GM18511 (cell line): ENCODE measurements at regions not wholly inside any gene's neighbourhood (a gene's known extent, or its start where the extent isn't known, plus 50 kb on each side); places are given as distances from the start of the nearest gene placed in this dataset.

Source experiments
- ATAC-seq: cut with Tn5 transposase; IDR thresholded peaks from one replicate; pipeline ENCODE4 v1.9.1; 2021; ENCODE audit warnings: mild to moderate bottlenecking, moderate library complexity; ENCODE audit not compliant: unreplicated experiment

DNA sequence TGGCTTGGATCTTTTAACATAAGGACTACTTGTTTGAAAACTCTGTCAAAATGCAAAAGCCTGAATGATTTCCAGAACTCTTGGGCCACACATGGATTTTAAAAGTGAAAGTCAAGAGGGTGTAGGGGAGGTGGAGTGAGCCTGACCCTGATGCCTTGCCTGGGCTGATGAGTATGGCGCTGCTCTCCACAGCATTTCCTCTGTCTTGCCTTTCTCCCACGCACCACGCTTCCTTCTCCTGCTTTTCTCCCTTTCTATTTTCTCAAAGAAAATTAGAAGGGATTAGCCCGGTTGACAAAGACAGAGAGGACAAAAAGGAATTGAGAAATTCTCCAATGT lies 207.0 kb upstream of the CCDC68 start:
- ATAC-seq: no peak

GRCh38 chr18:55163550-55163949 lies 204.3 kb upstream of the CCDC68 start:
- no peak for ATAC-seq

GRCh38 chr18:55161916-55162315 lies 202.7 kb upstream of the CCDC68 start:
- no peak for ATAC-seq

DNA sequence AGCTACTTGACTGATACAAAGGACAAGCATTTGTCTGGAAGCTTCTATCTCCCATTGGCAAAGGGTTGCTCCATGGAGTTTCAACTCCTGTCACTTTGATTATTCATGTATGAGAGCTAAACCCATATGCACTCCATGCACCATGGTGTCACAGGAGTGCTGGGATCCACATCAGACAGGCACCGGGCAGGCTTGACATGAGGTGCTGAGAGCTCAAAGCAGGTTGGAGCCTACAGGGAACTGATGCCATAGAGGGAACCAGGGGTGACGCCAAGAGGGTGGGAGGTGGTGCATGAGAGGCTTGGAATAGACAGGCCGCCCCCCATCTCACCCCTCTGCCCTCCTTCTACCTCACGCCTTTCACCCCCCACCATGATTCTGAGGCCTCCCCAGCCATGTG lies 199.8 kb upstream of the CCDC68 start:
- ATAC-seq: no peak

- no peak for ATAC-seq
Measured at GRCh38 chr18:55158570-55158969, 199.3 kb upstream of the CCDC68 start.

DNA sequence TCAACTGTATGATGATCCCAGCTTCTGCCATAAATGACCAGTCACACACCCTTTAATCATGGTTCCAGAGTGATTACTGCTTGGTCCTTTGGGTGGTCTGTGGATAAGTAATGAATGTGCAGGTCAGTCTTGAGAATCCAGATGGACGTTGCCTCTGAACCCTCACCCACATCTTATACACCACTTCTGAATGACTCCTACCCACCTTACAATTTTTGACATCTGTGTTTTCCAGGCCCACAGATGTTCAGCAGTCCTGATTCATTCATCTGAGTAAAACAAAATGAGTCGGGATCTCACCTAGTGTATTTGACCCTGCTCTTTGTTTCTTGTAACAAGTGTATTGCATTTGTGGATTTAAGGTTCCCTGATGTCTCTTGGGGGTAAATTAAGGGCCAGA lies 194.1 kb upstream of the CCDC68 start:
- ATAC-seq: no peak

DNA sequence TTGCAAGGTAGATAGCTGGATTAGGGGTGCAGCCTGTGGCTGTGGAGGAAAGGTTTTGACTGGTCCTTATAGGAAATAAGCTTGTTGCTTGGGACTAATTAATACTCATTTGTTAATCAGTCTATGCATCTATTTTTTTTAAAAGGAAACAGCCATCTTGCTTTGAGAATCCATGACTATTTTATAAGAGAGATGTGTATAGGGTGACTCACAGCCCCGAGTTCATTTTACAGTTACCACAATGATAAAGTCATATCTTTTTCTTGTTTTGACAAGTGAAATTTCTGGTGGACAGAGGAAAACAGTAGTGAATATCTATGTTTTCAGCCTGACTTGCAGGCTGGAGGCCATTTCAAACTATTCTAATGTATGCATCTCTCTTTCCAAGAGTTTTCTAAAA lies 193.5 kb upstream of the CCDC68 start:
- ATAC-seq: no peak

- ATAC-seq: no peak
Measured at GRCh38 chr18:55149994-55150393, 190.7 kb upstream of the CCDC68 start.

DNA sequence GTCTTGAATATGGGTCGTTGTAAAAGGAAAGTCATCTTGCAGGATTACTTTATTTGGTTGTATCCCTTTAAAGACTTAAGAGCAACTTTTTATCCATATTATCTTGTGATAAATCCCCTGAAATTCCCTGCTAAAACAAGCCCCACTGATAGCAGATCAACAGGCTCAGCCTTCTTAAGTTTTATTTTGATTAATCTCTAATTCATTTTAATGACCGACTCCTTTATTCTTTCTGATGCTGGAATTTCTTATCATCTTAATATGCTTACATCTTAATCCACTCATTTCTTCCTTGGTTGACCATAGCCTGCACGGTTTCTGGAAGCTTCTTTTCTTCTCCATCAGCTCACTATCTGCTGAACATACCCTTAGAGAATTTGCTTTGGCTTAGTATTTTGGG lies 188.5 kb upstream of the CCDC68 start:
- no peak for ATAC-seq

DNA sequence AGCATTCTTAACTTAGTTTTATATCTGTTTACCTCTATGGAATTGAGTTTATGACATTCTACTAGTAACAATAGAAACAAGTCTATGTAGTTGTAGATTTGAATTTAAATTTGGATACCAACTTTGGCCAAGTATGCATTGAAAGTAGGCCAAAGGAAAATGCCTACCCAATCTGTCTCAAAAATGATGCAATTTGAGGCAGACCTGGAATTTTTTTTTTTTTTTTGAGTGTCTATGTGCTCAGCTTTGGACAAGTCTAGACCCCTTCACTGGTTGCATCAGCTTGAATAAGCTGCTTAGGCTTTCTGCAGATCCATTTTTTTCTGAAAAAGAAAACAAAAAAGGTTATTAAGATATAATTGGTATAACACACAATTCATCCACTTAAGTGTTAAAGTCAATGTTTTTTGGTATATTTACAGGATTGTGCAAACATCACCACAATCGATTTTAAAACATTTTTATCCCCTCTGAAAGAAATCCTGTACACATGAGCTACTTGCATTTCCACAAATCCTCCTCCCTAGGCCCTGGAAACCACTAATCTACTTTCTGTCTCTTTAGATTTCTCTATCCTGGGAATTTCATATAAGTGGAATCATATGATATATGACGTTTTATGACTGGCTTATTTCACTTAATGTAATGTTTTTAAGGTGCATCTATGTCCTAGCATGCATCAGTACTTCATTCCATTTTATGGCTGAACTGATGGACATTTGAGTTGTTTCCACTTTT lies 185.1 kb upstream of the CCDC68 start:
- no peak for ATAC-seq

DNA sequence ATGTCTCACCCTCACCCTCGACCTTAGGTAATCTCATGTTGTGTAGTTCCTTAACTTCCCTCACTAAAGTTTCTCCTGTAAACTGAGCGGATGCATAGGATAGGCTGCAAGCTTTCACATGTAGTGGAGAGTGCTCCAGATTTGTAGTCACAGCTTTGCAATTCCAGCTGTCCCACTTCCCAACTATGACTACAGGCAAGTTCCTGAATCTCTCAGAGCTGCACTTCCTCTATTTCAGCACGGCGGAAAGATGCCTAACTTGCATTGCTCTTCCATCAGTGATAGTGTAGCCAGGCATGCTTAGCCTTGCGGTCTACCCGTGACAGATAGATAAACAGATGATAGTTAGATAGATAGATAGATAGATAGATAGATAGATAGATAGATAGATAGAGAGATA lies 183.1 kb upstream of the CCDC68 start:
- ATAC-seq: no peak

- ATAC-seq: no peak
Measured at GRCh38 chr18:55141318-55141717, 182.1 kb upstream of the CCDC68 start.

DNA sequence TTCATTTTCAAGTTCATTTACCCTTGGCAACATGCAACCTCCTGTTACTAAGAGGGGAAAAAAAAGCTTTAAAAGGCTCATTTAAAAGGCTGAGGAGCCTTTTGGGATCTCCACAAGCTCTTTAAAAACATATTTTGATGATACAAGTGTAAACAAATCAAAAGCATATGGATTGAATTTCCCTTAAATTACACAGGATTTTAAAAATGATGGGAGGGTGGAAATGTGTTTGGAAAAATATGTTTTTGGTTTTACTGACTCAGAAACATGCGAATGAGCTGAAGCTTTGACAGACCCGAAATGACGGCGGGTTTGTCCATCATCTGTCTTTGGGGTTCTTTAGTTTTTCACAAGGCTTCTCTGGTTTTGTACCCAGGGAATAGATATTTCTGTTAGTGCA lies 180.6 kb upstream of the CCDC68 start:
- no peak for ATAC-seq

DNA sequence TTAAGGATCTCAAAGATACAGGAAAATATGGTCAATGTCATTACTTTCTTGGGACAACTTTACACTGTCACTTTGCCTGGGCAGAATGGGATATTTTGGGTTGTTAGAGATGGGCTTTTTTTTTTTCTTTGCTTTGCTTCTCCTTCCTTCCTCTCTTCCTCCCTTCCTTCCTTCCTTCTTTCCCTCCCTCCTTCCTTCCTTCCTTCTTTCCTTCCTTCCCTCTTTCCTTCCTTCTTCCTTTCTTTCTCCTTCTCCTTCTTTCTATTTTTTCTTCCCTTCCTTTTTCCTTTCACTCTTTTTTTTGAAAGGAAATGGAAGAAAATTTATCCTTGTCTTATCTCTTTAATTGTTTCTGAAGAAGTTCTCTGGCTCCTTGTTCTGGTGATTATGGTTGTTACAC lies 180.0 kb upstream of the CCDC68 start:
- ATAC-seq: no peak

DNA sequence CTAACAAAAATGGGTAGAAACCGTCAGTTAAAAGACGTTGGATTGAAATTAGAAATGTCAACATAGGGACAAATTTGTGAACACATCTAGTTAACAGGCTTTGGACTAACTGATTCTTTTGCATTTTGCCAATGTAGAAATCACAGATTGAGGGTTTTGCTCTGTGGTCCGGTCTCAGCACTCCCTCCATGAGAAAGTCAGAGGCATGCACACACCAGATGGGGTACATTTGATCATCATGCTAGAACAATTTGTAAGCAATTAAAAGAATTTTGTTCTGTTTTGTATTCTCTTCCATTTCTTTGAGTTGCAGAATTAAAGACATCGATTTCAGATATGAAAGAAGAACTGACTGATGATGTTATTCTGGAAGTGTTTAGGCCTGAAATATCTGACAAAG lies 179.1 kb upstream of the CCDC68 start:
- no peak for ATAC-seq

- ATAC-seq: no peak
Measured at GRCh38 chr18:55137602-55138001, 178.3 kb upstream of the CCDC68 start.

GRCh38 chr18:55136864-55137263 lies 177.6 kb upstream of the CCDC68 start:
- no peak for ATAC-seq

DNA sequence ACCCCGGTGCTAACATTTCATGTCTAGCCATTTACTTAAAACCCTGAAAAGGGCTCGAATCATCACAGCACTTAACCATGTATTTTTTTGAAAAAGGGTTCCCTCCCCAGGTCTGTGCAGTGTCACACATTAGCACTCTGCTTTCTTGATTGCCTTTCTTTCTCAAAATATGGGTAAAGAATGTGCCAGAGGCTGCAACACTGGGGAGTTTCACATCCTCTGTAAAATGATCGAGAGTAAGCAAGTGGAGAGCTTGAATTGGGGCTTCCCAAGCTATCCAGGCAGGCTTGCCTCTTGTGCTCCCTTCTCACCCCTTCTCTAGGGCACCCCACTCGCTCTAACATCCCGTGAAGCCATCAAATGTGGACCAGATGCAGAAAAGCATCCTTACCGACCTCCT lies 177.0 kb upstream of the CCDC68 start:
- ATAC-seq: no peak

DNA sequence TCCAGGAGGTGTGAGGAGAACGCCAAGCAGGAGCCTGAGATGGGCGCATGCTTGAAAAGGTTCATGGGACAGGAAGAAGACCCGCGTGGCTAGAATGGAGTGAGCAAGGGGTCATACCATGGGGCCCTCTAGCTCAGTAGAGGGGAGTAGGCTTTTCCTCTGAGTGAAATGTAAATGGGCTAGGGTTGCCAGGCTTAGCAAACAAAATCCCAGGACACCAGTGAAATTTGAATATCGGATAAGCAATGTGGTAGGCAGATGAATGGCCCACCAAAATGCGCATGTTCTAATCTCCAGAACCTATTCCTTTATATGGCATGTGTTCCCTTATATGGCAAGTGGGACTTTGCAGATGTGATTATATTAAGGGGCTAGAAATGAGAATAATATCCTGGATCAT lies 174.1 kb upstream of the CCDC68 start:
- no peak for ATAC-seq

DNA sequence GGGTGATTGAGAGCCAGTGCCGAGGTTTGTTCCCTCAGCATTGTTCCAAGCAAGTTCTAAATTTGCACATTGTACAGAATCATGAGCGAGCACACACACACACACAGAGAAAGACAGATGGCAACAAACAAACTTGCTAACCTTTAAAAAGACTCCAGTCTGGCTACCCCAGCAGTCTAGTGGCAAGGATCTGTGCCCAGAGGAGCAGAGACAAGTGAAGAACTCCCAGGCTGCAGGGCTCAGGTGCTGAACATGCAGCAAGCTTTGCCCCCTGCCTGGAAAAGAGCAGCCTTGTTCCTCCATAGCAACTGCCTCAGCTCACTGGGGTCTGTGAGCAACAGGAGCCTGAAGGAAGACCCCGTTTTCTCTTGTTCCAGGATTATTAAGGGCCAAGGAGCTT lies 169.2 kb upstream of the CCDC68 start:
- ATAC-seq: no peak

GRCh38 chr18:55124078-55124763 lies 165.0 kb upstream of the CCDC68 start:
- ATAC-seq: no peak

GRCh38 chr18:55123361-55123760 lies 164.1 kb upstream of the CCDC68 start:
- ATAC-seq: no peak
